NCI-H1105 treated with DMSO at 0.1 percent for 48 hours (cell line): ENCODE measurements at regions not wholly inside any gene's neighbourhood (a gene's known extent, or its start where the extent isn't known, plus 50 kb on each side); places are given as distances from the start of the nearest gene placed in this dataset.
"Not testable (repeated sequence)": the region's sequence is repeated elsewhere in the genome, so short reads cannot be mapped to it uniquely, and the experiment has no call there.

Experiments
- DNase-seq: peaks from one replicate; lab custom pipeline; 2025; lab: John Stamatoyannopoulos, UW

DNA sequence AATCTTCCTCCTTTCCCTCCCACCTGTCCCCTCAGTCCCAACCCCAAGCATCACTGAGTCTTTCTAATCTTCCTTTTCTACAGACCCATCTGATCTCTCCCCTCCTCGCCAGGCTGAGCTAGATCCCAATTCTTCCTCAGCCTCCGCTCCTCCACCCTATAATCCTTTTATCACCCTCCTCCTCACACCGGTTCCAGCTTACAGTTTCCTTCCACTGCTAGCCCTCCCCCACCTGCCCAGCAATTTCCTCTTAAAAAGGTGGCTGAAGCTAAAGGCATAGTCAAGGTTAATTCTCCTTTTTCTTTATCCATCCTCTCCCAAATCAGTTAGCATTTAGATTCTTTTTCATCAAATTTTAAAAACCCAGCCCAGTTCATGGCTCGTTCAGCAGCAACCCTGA, 470.6 kb upstream of the NUDT12 start:
- not testable (repeated sequence) for DNase-seq

DNA sequence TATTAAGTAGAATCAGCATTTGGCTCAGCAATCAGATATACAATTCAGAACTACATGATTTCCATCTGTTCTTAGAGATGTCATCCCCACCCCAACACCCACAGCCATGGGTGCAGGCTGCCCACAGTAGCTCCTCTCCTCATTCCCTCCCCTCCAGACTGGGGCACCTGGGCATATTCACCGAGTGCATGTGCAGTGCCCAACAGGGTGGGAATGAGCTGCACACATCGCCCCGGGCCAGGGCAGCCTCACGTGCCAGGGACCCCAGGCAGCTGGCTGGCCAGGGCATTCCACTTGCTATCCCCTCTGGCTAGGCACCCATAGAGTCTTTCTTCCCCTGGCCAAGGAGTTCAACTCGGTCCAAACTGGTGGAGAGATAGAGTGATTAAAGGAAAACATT, 461.9 kb upstream of the NUDT12 start:
- DNase-seq: no peak

DNA sequence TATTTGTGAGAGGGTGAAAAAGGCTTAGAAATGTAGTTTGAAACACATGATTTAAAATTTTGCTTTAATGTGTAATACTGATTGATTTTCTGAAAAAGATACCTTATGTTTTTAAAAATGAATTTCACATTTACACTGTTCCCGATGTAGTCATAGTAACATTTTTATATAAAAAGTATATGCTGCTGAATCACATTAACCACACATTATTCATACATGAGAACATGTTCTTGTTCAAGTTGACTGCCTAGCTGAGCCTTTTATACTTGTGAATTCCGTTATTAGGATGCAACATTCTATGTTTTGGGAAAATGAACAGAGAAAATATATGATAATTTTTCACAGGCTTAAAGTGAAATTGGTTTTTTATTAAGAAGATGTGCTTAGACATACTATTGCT, 461.1 kb upstream of the NUDT12 start:
- DNase-seq: no peak

DNA sequence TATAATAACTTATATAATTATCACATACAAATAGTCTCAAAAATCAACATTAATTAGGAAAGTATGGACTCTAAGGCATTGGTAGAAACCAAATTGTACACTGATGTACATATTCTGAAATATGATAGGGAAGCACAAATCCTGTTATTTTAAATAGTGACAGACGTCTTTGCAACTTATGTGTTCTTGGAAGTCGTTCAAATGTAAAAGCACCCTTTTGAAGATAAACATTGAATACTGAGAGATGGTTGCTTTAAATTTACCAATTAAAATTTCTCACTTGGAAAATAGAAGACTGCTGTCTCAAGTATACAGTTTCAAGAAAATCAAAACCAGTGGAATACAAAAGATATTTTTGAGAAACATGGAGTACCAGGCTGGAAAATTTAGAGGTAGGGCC, 457.4 kb upstream of the NUDT12 start:
- no peak for DNase-seq

DNA sequence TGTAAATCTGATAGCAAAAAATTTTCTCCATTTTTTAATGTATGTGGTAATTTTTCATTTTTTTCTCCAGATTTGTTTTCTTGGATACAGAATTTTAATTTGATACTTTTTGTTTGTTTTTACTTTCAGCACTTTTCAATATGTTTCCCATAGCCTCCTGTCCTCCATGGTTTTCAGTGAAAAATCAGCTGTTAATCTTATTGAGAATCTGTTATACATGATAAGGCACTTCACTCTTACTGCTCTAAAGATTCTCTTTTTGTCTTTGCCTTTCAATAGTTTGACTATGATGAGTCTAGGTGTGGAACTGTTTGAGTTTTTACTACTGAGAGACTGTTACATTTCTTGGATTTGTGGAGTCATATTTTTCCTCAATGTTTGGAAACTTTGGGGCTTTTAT, 455.7 kb upstream of the NUDT12 start:
- no peak for DNase-seq

DNA sequence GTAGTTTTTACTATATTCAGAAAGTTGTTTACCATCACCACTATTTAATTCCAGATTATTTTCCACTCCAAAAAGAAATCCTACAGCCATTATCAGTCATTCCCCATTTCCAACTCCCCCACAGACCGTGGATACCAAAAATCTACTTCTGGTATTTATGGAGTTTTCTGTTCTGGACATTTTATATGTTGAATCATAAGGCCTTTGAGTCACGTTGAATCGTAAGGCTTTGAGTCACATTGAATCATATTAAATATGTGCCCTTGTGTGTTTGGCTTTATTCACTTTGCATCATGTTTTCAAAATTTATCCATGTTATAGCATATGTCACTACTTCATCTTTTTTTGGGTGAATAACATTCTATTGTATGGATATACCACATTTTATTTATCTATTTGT, 454.1 kb upstream of the NUDT12 start:
- no peak for DNase-seq

DNA sequence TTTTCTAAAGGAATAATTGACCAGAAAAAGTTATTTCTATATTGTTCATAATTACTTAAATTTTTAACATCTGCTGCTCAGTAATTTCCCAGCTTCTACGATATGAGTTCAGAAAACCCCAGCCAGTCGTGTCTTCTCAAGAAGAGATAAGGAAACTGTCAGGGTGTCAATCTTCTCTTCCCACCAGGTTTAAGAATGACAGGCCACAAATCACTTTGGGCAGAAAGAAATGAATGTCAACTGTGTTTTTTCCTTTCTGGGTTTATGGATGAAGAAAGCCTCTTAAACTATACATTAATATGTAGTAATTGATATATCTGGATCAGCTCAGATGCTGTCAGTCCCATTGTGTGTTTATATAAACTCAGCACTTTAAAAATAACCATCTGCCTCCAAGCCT, 453.2 kb upstream of the NUDT12 start:
- no peak for DNase-seq

DNA sequence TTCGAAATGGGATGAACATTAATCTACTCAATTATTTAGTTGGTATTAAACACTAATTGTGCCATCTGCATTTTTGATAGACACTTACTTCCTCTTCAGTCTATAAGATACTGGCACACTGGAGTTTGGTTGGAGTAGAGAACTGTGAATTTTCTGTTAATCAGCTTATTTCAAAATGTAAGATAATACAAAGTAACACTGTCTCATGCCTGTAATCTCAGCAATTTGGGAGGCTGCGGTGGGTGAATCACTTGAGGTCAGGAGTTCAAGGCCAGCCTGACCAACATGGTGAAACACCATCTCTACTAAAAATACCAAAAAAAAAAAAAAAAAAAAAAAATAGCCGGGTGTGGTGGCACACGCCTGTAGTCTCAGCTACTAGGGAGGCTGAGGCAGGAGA, 440.2 kb upstream of the NUDT12 start:
- DNase-seq: not testable (repeated sequence)

DNA sequence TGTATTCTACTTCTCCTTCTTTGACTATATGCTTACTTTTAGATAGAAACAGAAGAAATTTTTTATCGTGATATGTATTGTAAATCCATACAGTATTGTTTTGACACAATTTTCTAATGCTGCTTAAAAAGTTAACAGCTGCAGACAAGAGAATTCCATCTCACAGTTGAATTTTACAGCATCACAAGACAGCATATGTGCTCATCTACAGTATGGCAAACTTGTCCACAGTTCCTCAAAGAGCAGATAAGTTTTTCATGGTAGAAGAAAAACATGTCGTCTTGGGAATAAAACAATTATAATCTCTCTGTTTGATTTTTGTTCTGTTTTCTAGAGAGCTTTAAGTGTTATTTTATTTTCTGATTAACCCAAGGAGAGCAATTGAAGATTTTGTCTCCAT, 438.5 kb upstream of the NUDT12 start:
- no peak for DNase-seq

DNA sequence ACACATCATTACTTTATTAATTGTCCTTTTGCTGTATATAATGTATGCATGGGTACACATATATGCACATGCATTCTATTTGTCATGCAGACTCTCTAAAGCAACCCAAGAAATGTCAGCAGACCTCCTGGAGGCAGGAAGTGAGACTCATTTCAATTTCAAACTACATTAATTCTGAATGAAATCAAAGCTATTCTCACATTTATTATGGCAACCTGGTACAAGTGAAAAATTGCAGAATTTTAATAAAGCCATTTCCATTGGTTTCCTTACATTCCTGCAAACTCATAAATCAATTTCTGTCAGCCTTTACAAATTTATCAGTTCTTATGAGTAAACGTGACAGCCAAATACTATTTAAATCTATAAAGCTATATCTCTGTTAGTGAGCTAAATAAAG, 430.4 kb upstream of the NUDT12 start:
- DNase-seq: no peak

DNA sequence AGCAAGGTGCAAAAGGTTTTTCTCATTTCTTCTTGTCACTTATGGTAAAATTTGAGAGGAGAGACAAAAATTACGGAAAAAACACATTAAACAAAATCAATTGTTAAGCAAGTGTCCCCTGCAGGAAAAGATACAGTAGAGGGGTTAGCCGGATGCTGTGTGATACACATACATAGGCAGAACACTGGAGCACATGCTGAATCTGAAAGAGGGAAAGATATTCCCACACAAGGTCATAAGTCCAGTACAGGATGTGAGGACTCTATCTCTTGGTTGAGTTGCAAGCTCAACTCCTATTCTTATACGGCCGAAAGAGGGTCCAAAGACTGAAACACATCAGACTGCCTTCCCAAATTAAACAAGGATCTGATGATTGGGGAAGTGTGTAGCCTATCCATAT, 427.5 kb upstream of the NUDT12 start:
- no peak for DNase-seq

DNA sequence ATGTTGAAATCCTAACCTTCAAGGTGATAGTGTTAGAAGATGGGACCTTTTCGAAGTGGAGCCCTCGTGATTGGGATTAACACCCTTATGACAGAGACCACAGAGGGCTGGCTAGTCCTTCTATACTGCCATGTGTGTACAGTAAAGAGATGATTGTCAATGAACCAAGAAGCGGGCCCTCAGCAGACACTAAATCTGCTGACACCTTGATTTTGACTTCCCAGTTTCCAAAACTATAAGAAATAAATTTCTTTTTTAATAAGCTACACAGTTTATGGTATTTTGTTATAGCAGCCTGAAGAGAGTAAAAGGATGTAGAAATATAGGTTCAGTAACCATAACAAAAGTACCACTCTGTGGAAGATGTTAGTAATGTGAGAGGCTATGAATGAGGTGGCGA, 419.0 kb upstream of the NUDT12 start:
- DNase-seq: no peak

DNA sequence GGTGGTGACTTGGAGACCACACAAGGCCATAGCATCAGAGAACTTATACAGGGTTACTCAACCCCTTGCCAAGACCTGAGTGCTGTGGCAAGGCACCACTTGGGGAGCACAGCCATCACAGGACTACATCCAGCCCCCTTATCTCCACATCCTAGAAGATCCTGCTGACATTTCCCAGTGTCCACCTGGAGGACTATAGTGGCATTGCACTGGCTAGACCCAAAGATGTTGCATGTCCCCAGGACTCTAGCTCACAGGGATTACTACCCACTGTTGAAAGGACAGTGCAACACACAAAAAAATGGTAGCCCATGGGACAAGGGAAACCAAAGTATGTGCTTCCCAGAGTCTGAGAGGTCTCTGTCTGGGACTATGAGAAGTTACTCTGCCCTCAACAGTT, 411.1 kb upstream of the NUDT12 start:
- no peak for DNase-seq

DNA sequence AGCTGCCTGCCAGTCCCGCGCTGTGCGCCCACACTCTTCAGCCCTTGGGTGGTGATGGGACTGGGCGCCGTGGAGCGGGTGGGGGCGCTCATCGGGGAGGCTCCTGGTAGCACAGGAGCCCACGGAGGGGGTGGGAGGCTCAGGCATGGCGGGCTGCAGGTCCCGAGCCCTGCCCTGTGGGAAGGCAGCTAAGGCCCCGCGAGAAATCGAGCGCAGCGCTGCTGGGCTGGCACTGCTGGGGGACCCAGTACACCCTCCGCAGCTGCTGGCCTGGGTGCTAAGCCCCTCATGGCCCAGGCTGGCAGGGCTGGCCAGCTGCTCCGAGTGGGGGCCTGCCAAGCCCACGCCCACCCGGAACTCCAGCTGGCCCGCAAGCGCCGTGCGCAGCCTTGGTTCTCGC, 403.7 kb upstream of the NUDT12 start:
- DNase-seq: not testable (repeated sequence)

DNA sequence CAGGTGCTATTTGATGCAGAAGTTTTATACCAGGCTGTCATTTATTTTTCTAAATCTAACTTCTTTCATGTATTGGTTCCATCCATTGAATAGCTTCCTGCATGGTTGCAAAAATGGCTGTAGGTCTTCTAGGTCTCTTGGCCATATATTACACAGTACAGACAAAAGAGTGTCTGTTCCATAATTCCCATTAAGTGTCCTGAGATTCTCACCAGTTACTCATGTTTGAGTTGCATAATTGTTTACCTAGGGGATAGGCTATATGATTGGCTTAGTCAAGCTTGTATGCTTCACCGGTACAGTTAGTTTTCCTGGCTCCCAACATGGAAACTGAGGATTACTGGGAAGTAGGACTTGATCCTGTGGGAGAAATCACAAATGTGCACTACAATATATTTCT, 399.4 kb upstream of the NUDT12 start:
- no peak for DNase-seq

DNA sequence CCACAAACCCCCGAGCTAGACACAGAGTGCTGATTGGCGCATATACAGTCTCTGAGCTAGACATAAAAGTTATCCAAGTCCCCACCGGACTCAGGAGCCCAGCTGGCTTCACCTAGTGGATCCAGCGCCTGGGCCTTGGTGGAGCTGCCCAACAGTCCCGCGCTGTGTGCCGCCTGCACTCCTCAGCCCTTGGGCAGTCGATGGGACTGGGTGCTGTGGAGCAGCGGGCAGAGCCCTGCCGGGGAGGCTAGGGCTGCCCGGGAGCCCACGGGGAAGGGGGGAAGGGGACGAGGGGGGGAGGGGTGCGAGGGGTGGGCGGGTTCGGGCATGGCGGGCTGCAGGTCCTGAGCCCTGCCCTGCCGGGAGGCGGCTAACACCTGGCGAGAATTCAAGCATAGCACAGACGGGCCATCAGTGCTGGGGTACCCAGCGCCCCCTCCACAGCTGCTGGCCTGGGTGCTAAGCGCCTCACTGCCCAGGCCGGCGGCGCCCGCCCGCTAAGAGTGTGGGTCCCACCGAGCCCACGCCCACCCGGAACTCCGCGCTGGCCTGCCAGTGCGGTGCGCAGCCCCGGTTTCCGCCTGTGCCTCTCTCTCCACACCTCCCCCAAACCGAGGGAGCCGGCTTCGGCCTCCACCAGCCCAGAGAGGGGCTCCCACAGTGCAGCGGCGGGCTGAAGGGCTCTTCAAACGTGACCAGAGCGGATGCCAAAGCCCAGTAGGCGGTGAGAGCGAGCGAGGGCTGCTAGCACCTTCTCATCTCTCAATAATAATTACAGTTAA, 391.2 kb upstream of the NUDT12 start:
- DNase-seq: no peak

DNA sequence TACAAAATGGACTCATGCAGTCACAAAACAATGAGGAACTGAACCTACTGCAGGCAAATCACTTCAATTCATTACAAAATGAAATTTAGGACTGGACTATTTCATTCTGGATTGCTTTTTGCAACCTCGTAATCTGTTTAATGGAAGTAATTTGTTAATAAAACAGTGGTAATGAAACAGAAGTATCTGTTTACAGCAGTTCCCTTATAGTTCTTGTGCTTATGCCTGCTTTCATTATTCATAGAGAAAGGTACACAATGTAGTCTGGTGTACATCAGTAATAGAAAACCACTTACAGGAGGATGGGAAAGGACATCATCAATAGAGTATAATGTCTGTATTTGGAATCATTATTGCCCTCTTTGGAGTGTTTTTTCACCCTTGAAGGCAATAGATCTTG, 389.2 kb upstream of the NUDT12 start:
- no peak for DNase-seq

DNA sequence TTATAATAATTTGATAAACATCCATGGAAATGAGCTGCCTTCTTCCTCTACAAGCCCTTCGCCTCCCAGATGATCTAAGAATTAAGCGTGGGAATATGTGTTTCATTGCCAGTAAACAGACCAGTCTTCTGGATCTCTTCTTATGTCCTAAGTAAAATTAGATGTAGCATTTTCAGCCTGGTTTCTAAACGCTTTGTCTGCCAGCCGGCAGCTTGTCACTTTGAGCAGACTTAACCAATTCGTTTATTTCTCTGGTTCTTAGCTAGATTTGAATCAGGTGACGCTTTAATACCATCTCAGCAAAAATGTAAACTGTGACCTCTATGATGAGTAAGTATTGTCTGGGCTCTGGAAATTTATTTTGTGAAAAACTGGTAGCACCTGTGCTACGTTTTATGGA, 380.6 kb upstream of the NUDT12 start:
- no peak for DNase-seq

DNA sequence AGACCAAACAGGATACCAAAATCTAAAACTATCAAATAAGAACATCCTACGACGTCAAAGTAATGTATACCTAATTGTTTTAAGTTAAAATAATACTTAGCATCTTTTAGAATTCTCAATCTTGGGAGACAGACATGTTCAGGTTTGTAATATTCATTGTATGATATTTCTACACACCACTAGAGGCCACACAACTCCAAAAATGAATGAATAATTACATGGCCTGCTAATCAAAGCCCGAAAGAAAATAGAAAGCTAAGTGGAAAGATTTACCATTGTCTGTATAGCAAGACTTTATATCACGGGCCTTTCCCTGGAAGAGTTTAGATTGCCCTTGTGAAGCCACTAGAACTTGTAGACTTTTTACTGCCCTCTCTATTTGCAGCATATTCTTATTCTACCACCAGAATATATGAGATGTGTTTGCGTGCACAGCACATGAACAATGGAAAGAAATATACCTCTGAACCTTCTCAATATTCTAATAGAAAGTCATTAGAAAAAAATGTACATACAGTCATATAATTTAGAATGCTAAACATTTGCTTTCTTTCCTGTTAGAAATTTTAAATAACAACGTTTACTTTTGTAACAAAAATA, 380.1 kb upstream of the NUDT12 start:
- DNase-seq: no peak

DNA sequence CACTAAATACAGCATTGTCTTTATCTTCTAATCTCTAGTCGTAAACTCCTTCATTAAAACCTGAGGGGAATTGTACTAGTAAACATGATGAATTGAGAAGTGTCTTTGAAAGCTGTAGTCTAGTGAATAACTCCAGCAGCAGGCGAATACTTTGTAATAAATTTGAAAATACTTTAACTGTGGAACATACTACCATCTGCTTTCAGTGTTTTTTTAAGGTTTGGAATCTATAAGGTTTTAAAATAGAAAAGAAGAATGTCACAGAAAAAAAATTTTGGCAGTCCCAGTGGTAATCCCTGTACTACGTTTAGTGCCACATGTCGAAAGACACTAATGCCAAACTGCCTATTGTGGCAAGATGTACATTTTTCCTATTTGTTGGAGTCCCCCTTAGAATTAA, 379.0 kb upstream of the NUDT12 start:
- DNase-seq: no peak

DNA sequence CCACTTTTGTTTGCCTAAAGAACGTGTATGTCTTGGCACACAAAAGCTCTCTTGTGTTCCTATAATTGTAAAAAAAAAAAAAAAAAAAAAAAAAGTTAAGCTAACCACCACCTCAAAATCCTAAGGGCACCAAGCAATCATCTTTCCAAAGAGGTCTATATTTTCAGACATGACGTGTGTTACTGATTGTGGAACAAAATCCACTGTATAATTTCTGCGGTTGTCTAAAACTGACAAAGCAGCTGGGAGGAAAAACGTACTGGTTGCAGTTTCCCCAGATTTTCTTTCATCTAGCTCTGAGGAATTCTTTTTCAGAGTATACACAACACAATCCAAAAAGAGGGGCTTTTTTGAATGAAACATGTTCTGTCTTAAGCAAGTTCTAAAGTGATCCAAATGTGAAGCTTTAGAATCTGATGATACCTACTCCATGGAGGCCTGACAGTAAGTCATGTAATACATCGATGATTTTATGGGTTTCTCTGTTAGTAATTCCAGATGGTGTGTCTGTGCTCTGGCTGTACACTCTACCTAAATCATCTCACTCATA, 375.6 kb upstream of the NUDT12 start:
- no peak for DNase-seq

DNA sequence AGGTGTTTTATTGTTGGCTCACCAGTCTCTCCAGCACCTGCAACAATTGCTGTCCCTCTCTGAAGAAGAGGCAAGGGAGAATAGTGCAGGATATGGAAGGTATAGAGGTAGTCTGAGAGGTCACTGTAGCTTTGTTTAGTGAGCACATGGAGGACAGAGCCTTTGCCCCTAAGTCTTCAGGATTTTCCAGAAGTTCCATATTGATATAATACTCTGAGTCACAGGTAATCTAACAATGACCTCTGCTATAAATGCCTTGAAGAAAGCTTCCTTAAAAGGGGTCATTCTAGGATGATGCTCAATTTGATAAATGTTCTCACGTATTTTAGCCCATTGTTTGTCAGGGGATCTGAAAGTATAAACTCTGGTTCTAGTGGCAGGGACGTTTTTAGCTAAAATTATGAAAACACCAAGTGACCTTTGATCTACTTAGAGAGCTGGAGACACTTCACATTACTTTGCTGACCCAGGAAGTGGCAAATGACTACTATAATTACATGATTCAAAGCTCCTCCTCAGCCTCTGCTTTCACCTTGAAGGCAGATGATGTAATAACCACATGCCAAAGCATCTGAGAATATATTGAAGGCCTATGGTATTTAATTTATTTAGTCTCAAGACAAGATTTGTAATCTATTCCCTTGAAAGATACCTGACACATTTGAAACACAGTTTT, 366.9 kb upstream of the NUDT12 start:
- no peak for DNase-seq

DNA sequence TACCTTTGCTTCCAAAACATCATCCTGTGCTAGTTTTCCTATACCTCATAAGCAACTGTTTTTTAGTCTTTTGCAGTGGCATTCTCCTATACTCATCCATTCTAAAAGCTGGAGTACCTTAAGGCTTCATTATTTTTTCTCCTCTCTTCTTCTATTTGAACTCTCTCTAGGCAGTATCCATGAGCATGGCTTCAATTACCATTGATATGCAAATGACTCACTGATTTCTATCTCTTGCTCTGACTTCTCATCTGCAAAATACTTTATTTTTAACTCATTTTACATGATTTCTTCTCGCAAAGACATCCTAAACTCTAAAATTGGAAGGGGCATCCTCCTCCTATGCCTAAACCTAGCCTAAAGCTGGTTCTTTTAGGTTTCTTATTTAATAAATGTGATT, 365.1 kb upstream of the NUDT12 start:
- DNase-seq: no peak
